Nephron (organoid): ENCODE measurements at regions not wholly inside any gene's neighbourhood (a gene's known extent, or its start where the extent isn't known, plus 50 kb on each side); places are given as distances from the start of the nearest gene placed in this dataset.

Experiments
- H3K27ac Mint-ChIP-seq, 3 experiments: 2 replicates each; pipeline ENCODE4 v1.8.0; 2020; ENCODE audit warnings: mixed read lengths in 3 of 3, mild to moderate bottlenecking in 2 of 3, moderate library complexity in 1 of 3
- H3K27me3 Mint-ChIP-seq: 2 replicates; pipeline ENCODE4 v1.8.0; 2021; ENCODE audit warnings: low read depth, mild to moderate bottlenecking, moderate library complexity, mixed read lengths
- H3K36me3 Mint-ChIP-seq: 2 replicates; pipeline ENCODE4 v1.8.0; 2020; ENCODE audit warnings: low read depth, mixed read lengths
- H3K4me1 Mint-ChIP-seq: 2 replicates; pipeline ENCODE4 v1.8.0; 2020; ENCODE audit warnings: mixed read lengths
- H3K4me3 Mint-ChIP-seq, 3 experiments: 2 replicates each; pipeline ENCODE4 v1.8.0; 2020; ENCODE audit warnings: mild to moderate bottlenecking in 3 of 3, mixed read lengths in 3 of 3, moderate library complexity in 2 of 3
- H3K9me3 Mint-ChIP-seq: 2 replicates; pipeline ENCODE4 v1.8.0; 2020; ENCODE audit warnings: mixed read lengths
- CTCF ChIP-seq, 3 experiments: fragments of 200-600 bp; sonication (generic); IDR thresholded peaks; one replicate each; pipeline ENCODE4 v1.5.0; 2021; ENCODE audit warnings: antibody characterized with exemption in 3 of 3; ENCODE audit not compliant: unreplicated experiment in 3 of 3

DNA sequence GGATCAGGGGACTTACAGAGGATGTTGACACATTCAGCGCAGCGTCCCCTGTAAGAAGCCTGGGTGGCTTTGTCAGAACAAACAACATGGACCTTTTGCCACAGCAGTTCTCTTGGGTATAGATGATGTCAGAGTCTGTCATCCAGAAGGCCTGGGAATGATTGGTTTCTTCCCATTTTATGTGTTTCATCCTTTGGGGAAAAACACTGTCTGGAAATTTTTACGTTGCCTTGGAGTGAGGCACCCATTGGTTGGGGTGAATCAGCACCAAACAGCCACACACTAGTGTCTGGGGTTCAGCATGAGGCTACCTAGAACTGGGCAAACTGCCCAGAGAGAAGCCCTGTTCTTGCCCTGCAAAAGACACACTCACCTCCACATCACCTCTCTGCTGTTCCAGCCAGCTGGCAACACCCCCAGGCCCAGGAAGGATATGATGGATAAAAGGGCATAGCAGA, 123.0 kb downstream of the FAM43A start:
- no peaks in the 10 kb centered on the region for H3K9me3 Mint-ChIP-seq
- peaks cover 12% of the 10 kb centered on the region for H3K4me1 Mint-ChIP-seq
- H3K4me3 Mint-ChIP-seq: no peak overlapping the region
- H3K27ac Mint-ChIP-seq: no peak overlapping the region
- peaks cover 33% of the 10 kb centered on the region for H3K27me3 Mint-ChIP-seq
- H3K36me3 Mint-ChIP-seq: no peaks in the 10 kb centered on the region
- TF ChIP-seq CTCF (IDR thresholded peaks at IDR 0.05; ENCODE audit: unreplicated experiment in 3 of 3): no peak

- Mint-ChIP-seq H3K27me3 (peaks cover 29% of the 10 kb centered on the region), H3K36me3 (no peaks in the 10 kb centered on the region), H3K4me3 (no peak overlapping the region), H3K27ac (no peak overlapping the region), H3K4me1 (peaks cover 12% of the 10 kb centered on the region), H3K9me3 (no peaks in the 10 kb centered on the region)
- no peak for TF ChIP-seq CTCF (IDR thresholded peaks at IDR 0.05; ENCODE audit: unreplicated experiment in 3 of 3)
These were observed 123.7 kb downstream of the FAM43A start for GRCh38 chr3:194809382-194809781.

- H3K4me1 Mint-ChIP-seq: peaks cover 12% of the 10 kb centered on the region
- no peak overlapping the region for H3K4me3 Mint-ChIP-seq
- peaks cover 29% of the 10 kb centered on the region for H3K27me3 Mint-ChIP-seq
- TF ChIP-seq CTCF (IDR thresholded peaks at IDR 0.05; ENCODE audit: unreplicated experiment in 3 of 3): no peak
- H3K27ac Mint-ChIP-seq: no peak overlapping the region
- H3K9me3 Mint-ChIP-seq: no peaks in the 10 kb centered on the region
- no peaks in the 10 kb centered on the region for H3K36me3 Mint-ChIP-seq
These were observed 124.4 kb downstream of the FAM43A start for GRCh38 chr3:194810076-194810475.

GRCh38 chr3:194811118-194811517, 125.4 kb downstream of the FAM43A start:
- Mint-ChIP-seq H3K4me1 (peaks cover 12% of the 10 kb centered on the region), H3K27me3 (peaks cover 28% of the 10 kb centered on the region), H3K4me3 (no peak overlapping the region), H3K9me3 (no peaks in the 10 kb centered on the region), H3K36me3 (no peaks in the 10 kb centered on the region), H3K27ac (no peak overlapping the region)
- no peak for TF ChIP-seq CTCF (IDR thresholded peaks at IDR 0.05; ENCODE audit: unreplicated experiment in 3 of 3)

GRCh38 chr3:194812176-194812575, 126.5 kb downstream of the FAM43A start:
- peaks cover 19% of the 10 kb centered on the region for H3K27me3 Mint-ChIP-seq
- TF ChIP-seq CTCF (IDR thresholded peaks at IDR 0.05; ENCODE audit: unreplicated experiment in 3 of 3): no peak
- no peaks in the 10 kb centered on the region for H3K9me3 Mint-ChIP-seq
- H3K27ac Mint-ChIP-seq: no peak overlapping the region
- no peak overlapping the region for H3K4me3 Mint-ChIP-seq
- peaks cover 3% of the 10 kb centered on the region for H3K4me1 Mint-ChIP-seq
- H3K36me3 Mint-ChIP-seq: no peaks in the 10 kb centered on the region

- Mint-ChIP-seq H3K36me3 (no peaks in the 10 kb centered on the region), H3K4me3 (no peak overlapping the region), H3K27me3 (peaks cover 20% of the 10 kb centered on the region), H3K27ac (no peak overlapping the region), H3K4me1 (no peaks in the 10 kb centered on the region), H3K9me3 (no peaks in the 10 kb centered on the region)
- no peak for TF ChIP-seq CTCF (IDR thresholded peaks at IDR 0.05; ENCODE audit: unreplicated experiment in 3 of 3)
These were observed 129.2 kb downstream of the FAM43A start for GRCh38 chr3:194814878-194815357.
